ENCODE measurements at regions not wholly inside any gene's neighbourhood (a gene's known extent, or its start where the extent isn't known, plus 50 kb on each side); places are given as distances from the start of the nearest gene placed in this dataset.

GRCh38 chr14:97218274-97218673 is 421.1 kb downstream of the VRK1 start (continued):
- TF ChIP-seq, protein P1, sequence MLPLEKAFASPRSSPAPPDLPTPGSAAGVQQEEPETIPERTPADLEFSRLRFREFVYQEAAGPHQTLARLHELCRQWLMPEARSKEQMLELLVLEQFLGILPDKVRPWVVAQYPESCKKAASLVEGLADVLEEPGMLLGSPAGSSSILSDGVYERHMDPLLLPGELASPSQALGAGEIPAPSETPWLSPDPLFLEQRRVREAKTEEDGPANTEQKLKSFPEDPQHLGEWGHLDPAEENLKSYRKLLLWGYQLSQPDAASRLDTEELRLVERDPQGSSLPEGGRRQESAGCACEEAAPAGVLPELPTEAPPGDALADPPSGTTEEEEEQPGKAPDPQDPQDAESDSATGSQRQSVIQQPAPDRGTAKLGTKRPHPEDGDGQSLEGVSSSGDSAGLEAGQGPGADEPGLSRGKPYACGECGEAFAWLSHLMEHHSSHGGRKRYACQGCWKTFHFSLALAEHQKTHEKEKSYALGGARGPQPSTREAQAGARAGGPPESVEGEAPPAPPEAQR (CRISPR knock-in tag; IDR thresholded peaks at IDR 0.05): no peak
- no peak for TF ChIP-seq ZNF317 (CRISPR knock-in tag; IDR thresholded peaks at IDR 0.05; ENCODE audit: borderline replicate concordance, low read depth)
- TF ChIP-seq ESRRA (CRISPR knock-in tag; IDR thresholded peaks at IDR 0.05; ENCODE audit: borderline replicate concordance): no peak
- no peak for TF ChIP-seq NFE2L1 (CRISPR knock-in tag; IDR thresholded peaks at IDR 0.05)
- TF ChIP-seq, protein P2, sequence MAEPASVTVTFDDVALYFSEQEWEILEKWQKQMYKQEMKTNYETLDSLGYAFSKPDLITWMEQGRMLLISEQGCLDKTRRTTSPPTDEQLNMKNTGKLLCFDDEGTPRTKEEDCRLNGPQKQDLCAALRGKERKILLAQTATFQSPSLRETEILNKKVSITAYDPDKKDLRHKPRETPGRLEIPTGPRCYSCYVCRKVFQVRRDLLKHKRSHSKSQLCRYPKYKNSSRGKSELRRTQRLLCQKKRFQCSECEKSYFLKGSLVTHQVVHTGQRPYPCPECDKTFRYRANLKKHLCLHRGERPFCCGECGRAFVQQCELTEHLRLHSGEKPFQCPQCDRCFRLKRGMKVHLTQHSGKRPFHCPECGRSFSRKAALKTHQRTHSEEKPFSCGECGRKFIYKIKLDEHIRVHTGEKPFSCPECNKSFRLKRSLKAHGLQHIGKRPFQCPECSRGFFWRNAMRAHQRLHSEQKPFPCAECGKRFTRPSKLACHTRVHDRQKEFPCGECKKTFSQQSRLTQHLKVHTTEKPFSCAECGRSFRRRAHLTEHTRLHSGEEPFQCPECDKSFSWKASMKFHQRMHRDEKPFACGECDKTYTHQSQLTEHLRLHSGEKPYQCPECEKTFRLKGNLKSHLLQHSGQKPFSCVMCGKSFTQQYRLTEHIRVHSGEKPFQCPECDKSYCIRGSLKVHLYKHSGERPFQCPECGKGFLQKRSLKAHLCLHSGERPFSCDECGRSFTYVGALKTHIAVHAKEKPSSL (CRISPR knock-in tag; conservative IDR thresholded peaks at IDR 0.05): no peak
- TF ChIP-seq STAT6 (CRISPR knock-in tag; conservative IDR thresholded peaks at IDR 0.05; ENCODE audit: low read depth): no peak

GRCh38 chr14:97218691-97219430 is 421.7 kb downstream of the VRK1 start:
- DNase-seq (ENCODE audit: low spot score): peak; percentile 68
- H3K9me3 Mint-ChIP-seq: no peaks in the 10 kb centered on the region
- ChIA-PET POLR2A (interaction anchor here (0.7 to 1.0 kb wide), 2 partner anchors 31 to 573 kb away, joined by 3 read pairs; no protein-coding TSS in a partner anchor), CTCF (interaction anchor here (0.8 to 1.4 kb wide), 6 partner anchors 9 to 195 kb away, joined by 3 to 8 read pairs (median 4); no protein-coding TSS in a partner anchor)
- H3K27ac Mint-ChIP-seq: no peak overlapping the region
- no peaks in the 10 kb centered on the region for H3K36me3 Mint-ChIP-seq
- peak overlapping the region; percentile 72 for H3K4me3 Mint-ChIP-seq
- peaks cover 9% of the 10 kb centered on the region for H3K27me3 Mint-ChIP-seq (ENCODE audit: low read depth)
- peak; percentile 80 for ATAC-seq
- peaks cover 49% of the 10 kb centered on the region for H3K4me1 Mint-ChIP-seq
- TF ChIP-seq GTF2I (CRISPR knock-in tag; conservative IDR thresholded peaks at IDR 0.05) (no peak), RORB (CRISPR knock-in tag; IDR thresholded peaks at IDR 0.05) (no peak), AR (CRISPR knock-in tag; IDR thresholded peaks at IDR 0.05) (no peak), CREM (CRISPR knock-in tag; IDR thresholded peaks at IDR 0.05) (0 out of 2 replicates have a peak, but pooled peaks have one; percentile 23), ELF4 (CRISPR knock-in tag; IDR thresholded peaks at IDR 0.05; ENCODE audit: low read depth) (no peak), HMGXB4 (CRISPR knock-in tag; IDR thresholded peaks at IDR 0.05) (peak; percentile 61), TP53 (CRISPR knock-in tag; IDR thresholded peaks at IDR 0.05) (no peak), PRRX2 (CRISPR knock-in tag; IDR thresholded peaks at IDR 0.05) (no peak), NFYB (CRISPR knock-in tag; conservative IDR thresholded peaks at IDR 0.05; ENCODE audit: low read depth) (no peak), HMGA2 (CRISPR knock-in tag; IDR thresholded peaks at IDR 0.05) (no peak), CBFB (CRISPR knock-in tag; IDR thresholded peaks at IDR 0.05; ENCODE audit: low read depth) (no peak), TCF7 (CRISPR knock-in tag; IDR thresholded peaks at IDR 0.05; ENCODE audit: low read depth) (no peak)
- TF ChIP-seq, protein P3, sequence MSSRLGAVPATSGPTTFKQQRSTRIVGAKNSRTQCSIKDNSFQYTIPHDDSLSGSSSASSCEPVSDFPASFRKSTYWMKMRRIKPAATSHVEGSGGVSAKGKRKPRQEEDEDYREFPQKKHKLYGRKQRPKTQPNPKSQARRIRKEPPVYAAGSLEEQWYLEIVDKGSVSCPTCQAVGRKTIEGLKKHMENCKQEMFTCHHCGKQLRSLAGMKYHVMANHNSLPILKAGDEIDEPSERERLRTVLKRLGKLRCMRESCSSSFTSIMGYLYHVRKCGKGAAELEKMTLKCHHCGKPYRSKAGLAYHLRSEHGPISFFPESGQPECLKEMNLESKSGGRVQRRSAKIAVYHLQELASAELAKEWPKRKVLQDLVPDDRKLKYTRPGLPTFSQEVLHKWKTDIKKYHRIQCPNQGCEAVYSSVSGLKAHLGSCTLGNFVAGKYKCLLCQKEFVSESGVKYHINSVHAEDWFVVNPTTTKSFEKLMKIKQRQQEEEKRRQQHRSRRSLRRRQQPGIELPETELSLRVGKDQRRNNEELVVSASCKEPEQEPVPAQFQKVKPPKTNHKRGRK (CRISPR knock-in tag; IDR thresholded peaks at IDR 0.05; ENCODE audit: borderline replicate concordance): no peak
- TF ChIP-seq, protein P2 (CRISPR knock-in tag; conservative IDR thresholded peaks at IDR 0.05): no peak
- TF ChIP-seq, protein P4, sequence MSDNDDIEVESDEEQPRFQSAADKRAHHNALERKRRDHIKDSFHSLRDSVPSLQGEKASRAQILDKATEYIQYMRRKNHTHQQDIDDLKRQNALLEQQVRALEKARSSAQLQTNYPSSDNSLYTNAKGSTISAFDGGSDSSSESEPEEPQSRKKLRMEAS (CRISPR knock-in tag; IDR thresholded peaks at IDR 0.05): no peak

Data from WTC11 (cell line).